ENCODE measurements at regions not wholly inside any gene's neighbourhood (a gene's known extent, or its start where the extent isn't known, plus 50 kb on each side); places are given as distances from the start of the nearest gene placed in this dataset.

- TF ChIP-seq CTCF (IDR thresholded peaks at IDR 0.05) (no peak), POLR2A (IDR thresholded peaks at IDR 0.05) (no peak)
These were observed 587.2 kb upstream of the PKDCC start for GRCh38 chr2:41460661-41461060.

All from esophagus squamous epithelium (tissue), 4 donors.